Body of pancreas (tissue), 4 donors: ENCODE measurements at regions not wholly inside any gene's neighbourhood (a gene's known extent, or its start where the extent isn't known, plus 50 kb on each side); places are given as distances from the start of the nearest gene placed in this dataset.
A peak's percentile ranks its signal among the peaks of the same experiment; 100 is the strongest.
"Not testable (repeated sequence)": the region's sequence is repeated elsewhere in the genome, so short reads cannot be mapped to it uniquely, and the experiment has no call there.

Experiments used
- ATAC-seq: fragments of 150-250 bp; one replicate; pipeline ENCODE4 v1.9.1; 2016
- DNase-seq, 4 donors: peaks; one replicate each; pipeline ENCODE4 v3.0.0-alpha.2; 2019
- H3K27ac ChIP-seq, 4 donors: fragments of 200-600 bp; sonication (generic); 1 replicate in 3 of 4; 2 replicates in 1 of 4; pipeline versions ENCODE4 v1.5.1 to v1.6.1; 2016 to 2019; ENCODE audit warnings: mild to moderate bottlenecking in 1 of 4, mixed read lengths in 1 of 4, moderate library complexity in 1 of 4
- H3K27me3 ChIP-seq, 2 donors: fragments of 200-600 bp; sonication (generic); one replicate each; pipeline ENCODE4 v1.6.0; 2016; ENCODE audit warnings: mild to moderate bottlenecking in 1 of 2
- H3K36me3 ChIP-seq, 2 donors: fragments of 200-600 bp; sonication (generic); replicated peaks in 1 of 2; 2 replicates each; pipeline ENCODE4 v1.5.1; 2016; ENCODE audit warnings: low read depth in 2 of 2; ENCODE audit not compliant: insufficient read depth in 1 of 2
- H3K4me1 ChIP-seq: fragments of 200-600 bp; sonication (generic); one replicate; pipeline ENCODE4 v1.6.0; 2016
- H3K4me3 ChIP-seq, 2 donors: fragments of 200-600 bp; sonication (generic); 1 replicate in 1 of 2; 2 replicates in 1 of 2; pipeline ENCODE4 v1.5.1; 2016 to 2019
- H3K9me3 ChIP-seq, 3 donors: fragments of 200-600 bp; sonication (generic); 1 replicate in 2 of 3; 2 replicates in 1 of 3; pipeline ENCODE4 v1.5.1; 2016
- POLR2A ChIP-seq, 3 donors: fragments of 450-650 bp; IDR thresholded peaks; one replicate each; pipeline ENCODE4 v1.6.1; 2016; ENCODE audit warnings: antibody characterized with exemption in 3 of 3, mild to moderate bottlenecking in 2 of 3
- WGBS, 2 donors: methylation state at CpG; one replicate each; pipeline ENCODE4 v1.1.5; 2017; 5-methylcytosine and 5-hydroxymethylcytosine counted together
- intact Hi-C: fragments of 100-400 bp; cut with DNase I; formaldehyde crosslinking; loops from one replicate; pipeline ENCODE4 v1.15.1; 2023
- TF ChIP-seq, protein P1 (sequence below), 7 experiments: fragments of 450-650 bp in 4 of 7; fragments of 200-600 bp in 3 of 7; sonication (generic) in 3 of 7; IDR thresholded peaks; one replicate each; pipeline ENCODE4 v1.5.1; 2016 to 2019; ENCODE audit warnings: antibody characterized with exemption in 7 of 7

DNA sequence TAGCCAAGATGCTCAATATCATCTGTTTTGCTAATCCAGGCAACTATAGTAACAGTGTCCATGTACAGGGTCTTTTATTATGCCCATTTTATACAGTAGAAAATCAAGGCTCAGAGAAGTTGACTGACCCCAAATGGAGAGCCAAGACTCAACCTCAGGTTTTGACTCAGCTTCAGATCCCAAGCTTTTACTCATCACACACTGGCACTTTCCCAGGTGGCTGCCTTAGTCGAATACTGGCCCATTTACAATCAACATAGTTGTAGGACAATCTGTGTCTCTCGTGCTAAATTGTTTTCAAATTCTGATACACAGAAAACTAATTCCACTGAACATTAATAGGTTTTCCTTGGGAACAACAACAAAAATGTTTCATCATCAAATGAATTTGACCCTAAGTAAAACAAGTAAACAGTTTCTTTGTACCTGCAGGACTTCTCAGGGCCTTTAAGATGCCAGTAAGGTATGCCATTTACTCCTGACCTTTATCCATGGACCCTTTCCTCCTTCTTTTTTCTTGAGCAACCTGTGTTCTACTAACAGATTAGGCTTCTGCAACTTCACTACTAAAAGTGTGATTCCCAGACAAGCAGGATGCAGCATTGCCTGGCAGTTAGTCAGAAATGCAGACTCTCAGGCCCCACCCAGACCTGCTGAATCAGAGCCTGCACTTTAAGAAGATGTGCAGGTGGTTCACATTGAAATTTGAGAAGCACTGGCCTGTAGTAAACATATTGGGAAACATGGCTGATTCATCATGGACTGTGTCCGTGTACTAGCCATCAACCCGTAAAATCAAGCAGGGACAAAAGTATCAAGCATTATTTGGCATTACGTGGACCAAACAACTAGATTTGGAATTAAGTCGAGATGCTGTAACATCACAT lies 128.8 kb downstream of the RRAGC start:
- no peaks in the 10 kb centered on the region for H3K4me1 ChIP-seq
- H3K9me3 ChIP-seq = no peaks in the 10 kb centered on the region
- TF ChIP-seq POLR2A (IDR thresholded peaks at IDR 0.05) = no peak
- TF ChIP-seq, protein P1, sequence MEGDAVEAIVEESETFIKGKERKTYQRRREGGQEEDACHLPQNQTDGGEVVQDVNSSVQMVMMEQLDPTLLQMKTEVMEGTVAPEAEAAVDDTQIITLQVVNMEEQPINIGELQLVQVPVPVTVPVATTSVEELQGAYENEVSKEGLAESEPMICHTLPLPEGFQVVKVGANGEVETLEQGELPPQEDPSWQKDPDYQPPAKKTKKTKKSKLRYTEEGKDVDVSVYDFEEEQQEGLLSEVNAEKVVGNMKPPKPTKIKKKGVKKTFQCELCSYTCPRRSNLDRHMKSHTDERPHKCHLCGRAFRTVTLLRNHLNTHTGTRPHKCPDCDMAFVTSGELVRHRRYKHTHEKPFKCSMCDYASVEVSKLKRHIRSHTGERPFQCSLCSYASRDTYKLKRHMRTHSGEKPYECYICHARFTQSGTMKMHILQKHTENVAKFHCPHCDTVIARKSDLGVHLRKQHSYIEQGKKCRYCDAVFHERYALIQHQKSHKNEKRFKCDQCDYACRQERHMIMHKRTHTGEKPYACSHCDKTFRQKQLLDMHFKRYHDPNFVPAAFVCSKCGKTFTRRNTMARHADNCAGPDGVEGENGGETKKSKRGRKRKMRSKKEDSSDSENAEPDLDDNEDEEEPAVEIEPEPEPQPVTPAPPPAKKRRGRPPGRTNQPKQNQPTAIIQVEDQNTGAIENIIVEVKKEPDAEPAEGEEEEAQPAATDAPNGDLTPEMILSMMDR (IDR thresholded peaks at IDR 0.05) = no peak
- DNase-seq (no peak), ATAC-seq (no peak)
- no peak overlapping the region for H3K4me3 ChIP-seq
- no peak overlapping the region for H3K27ac ChIP-seq
- intact Hi-C loops = no loop called here
- 55 to 71% methylated on average over 6 of the region's 6 CpGs for WGBS, 2 donors
- no peaks in the 10 kb centered on the region for H3K27me3 ChIP-seq
- no peaks in the 10 kb centered on the region for H3K36me3 ChIP-seq

DNA sequence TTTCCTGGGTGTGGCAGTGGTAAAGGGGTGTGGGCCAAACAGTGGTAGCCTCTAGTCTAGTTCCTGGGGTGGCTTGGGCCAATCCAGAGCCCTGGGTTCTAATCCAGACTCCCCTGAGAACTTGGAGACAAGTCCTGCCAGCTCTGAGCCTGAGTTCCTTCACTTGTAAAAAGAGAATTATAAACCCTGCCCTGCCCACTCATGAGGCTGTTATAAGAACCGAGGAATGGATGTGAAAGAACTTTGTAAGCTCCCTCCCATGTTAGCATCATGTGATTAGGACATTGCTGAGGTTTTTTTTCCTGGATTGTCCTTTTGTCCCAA lies 131.0 kb downstream of the RRAGC start:
- WGBS, 2 donors = 25 to 36% methylated on average over 1 of the region's 1 CpG
- TF ChIP-seq, protein P1 (IDR thresholded peaks at IDR 0.05) = no peak
- TF ChIP-seq POLR2A (IDR thresholded peaks at IDR 0.05) = no peak
- H3K27ac ChIP-seq = no peak overlapping the region
- no peaks in the 10 kb centered on the region for H3K9me3 ChIP-seq
- no peaks in the 10 kb centered on the region for H3K36me3 ChIP-seq
- no peaks in the 10 kb centered on the region for H3K4me1 ChIP-seq
- ATAC-seq (no peak), DNase-seq (no peak)
- no peak overlapping the region for H3K4me3 ChIP-seq
- intact Hi-C loops = no loop called here
- H3K27me3 ChIP-seq = no peaks in the 10 kb centered on the region

- Histone ChIP-seq H3K4me3 (no peak overlapping the region), H3K27me3 (no peaks in the 10 kb centered on the region)
These were observed 131.6 kb downstream of the RRAGC start for GRCh38 chr1:38727684-38728584.

GRCh38 chr1:38725321-38725961 lies 134.1 kb downstream of the RRAGC start:
- H3K4me3 ChIP-seq, H3K36me3 ChIP-seq, H3K27me3 ChIP-seq, H3K4me1 ChIP-seq, intact Hi-C loops, H3K27ac ChIP-seq, ATAC-seq, DNase-seq, H3K9me3 ChIP-seq: not testable (repeated sequence)
- 59 to 63% methylated on average over 8 of the region's 8 CpGs for WGBS, 2 donors

More at GRCh38 chr1:38727684-38728584, 131.6 kb downstream of the RRAGC start:
- DNase-seq (peak in 3 of 4 donors; percentile 10 to 28 (median 12)), ATAC-seq (no peak)
- Histone ChIP-seq H3K27ac (no peak overlapping the region), H3K9me3 (no peaks in the 10 kb centered on the region), H3K4me1 (no peaks in the 10 kb centered on the region), H3K36me3 (no peaks in the 10 kb centered on the region)
- intact Hi-C loops = no loop called here
- TF ChIP-seq POLR2A (IDR thresholded peaks at IDR 0.05) = no peak
- TF ChIP-seq, protein P1 (IDR thresholded peaks at IDR 0.05) = no peak
- 18 to 24% methylated on average over 20 of the region's 20 CpGs for WGBS, 2 donors
